HG03064 (cell line): ENCODE measurements at regions not wholly inside any gene's neighbourhood (a gene's known extent, or its start where the extent isn't known, plus 50 kb on each side); places are given as distances from the start of the nearest gene placed in this dataset.
"Not testable (repeated sequence)": the region's sequence is repeated elsewhere in the genome, so short reads cannot be mapped to it uniquely, and the experiment has no call there.

Source experiments
- ATAC-seq: cut with Tn5 transposase; IDR thresholded peaks from one replicate; pipeline ENCODE4 v1.9.1; 2021; ENCODE audit warnings: low read depth; ENCODE audit not compliant: unreplicated experiment

- no peak for ATAC-seq
Measured at GRCh38 chr3:106965307-106965706, 411.9 kb upstream of the CCDC54 start.

- no peak for ATAC-seq
Measured at GRCh38 chr3:106969596-106969995, 407.6 kb upstream of the CCDC54 start.

GRCh38 chr3:106981392-106981791, 395.8 kb upstream of the CCDC54 start:
- no peak for ATAC-seq

GRCh38 chr3:106985721-106986120, 391.5 kb upstream of the CCDC54 start:
- ATAC-seq = no peak

GRCh38 chr3:106998841-106999682, 378.2 kb upstream of the CCDC54 start:
- ATAC-seq = peak; percentile 60

GRCh38 chr3:107001635-107002034, 375.6 kb upstream of the CCDC54 start:
- ATAC-seq = no peak

GRCh38 chr3:107005352-107005751, 371.9 kb upstream of the CCDC54 start:
- ATAC-seq = not testable (repeated sequence)

GRCh38 chr3:107008213-107008612, 369.0 kb upstream of the CCDC54 start:
- ATAC-seq = no peak

GRCh38 chr3:107013641-107014040, 363.6 kb upstream of the CCDC54 start:
- ATAC-seq = no peak

- ATAC-seq = no peak
Measured at GRCh38 chr3:107024551-107025026, 352.6 kb upstream of the CCDC54 start.

- ATAC-seq = no peak
Measured at GRCh38 chr3:107025961-107026360, 351.3 kb upstream of the CCDC54 start.

- ATAC-seq = no peak
Measured at GRCh38 chr3:107028086-107028485, 349.2 kb upstream of the CCDC54 start.

GRCh38 chr3:107028626-107029025, 348.6 kb upstream of the CCDC54 start:
- ATAC-seq = no peak

- ATAC-seq = no peak
Measured at GRCh38 chr3:107032111-107032510, 345.1 kb upstream of the CCDC54 start.

- ATAC-seq = no peak
Measured at GRCh38 chr3:107034142-107034541, 343.1 kb upstream of the CCDC54 start.

- ATAC-seq = no peak
Measured at GRCh38 chr3:107035176-107035575, 342.1 kb upstream of the CCDC54 start.

GRCh38 chr3:107044677-107045076, 332.6 kb upstream of the CCDC54 start:
- ATAC-seq = no peak

- no peak for ATAC-seq
Measured at GRCh38 chr3:107045791-107046190, 331.4 kb upstream of the CCDC54 start.

- no peak for ATAC-seq
Measured at GRCh38 chr3:107055181-107055942, 321.9 kb upstream of the CCDC54 start.

- no peak for ATAC-seq
Measured at GRCh38 chr3:107061466-107061865, 315.8 kb upstream of the CCDC54 start.

GRCh38 chr3:107062310-107062709, 314.9 kb upstream of the CCDC54 start:
- no peak for ATAC-seq

GRCh38 chr3:107062787-107063186, 314.5 kb upstream of the CCDC54 start:
- ATAC-seq = no peak
